GM18519 (cell line): ENCODE measurements at regions not wholly inside any gene's neighbourhood (a gene's known extent, or its start where the extent isn't known, plus 50 kb on each side); places are given as distances from the start of the nearest gene placed in this dataset.
"Not testable (repeated sequence)": the region's sequence is repeated elsewhere in the genome, so short reads cannot be mapped to it uniquely, and the experiment has no call there.

Experiments used
- ATAC-seq: cut with Tn5 transposase; IDR thresholded peaks from one replicate; pipeline ENCODE4 v1.9.1; 2021; ENCODE audit warnings: mild to moderate bottlenecking, moderate library complexity; ENCODE audit not compliant: unreplicated experiment, low FRiP score

DNA sequence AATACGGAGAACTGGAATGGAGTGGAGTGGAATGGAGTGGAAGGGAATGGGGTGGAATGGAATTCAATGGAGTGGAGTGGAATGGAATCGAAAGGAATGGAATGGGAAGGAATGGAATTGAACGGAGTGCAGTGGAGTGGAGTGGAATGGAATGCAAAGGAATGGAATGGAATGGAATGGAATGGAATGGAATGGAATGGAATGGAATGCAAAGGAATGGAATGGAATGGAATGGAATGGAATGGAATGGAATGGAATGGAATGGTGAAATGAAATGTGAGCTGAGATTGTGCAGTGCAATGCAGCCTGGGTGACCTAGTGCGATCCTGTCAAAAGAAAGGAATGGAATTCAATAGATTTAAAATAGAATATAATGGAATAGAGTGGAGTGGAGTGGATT, 357.3 kb upstream of the WSB1 start:
- not testable (repeated sequence) for ATAC-seq

DNA sequence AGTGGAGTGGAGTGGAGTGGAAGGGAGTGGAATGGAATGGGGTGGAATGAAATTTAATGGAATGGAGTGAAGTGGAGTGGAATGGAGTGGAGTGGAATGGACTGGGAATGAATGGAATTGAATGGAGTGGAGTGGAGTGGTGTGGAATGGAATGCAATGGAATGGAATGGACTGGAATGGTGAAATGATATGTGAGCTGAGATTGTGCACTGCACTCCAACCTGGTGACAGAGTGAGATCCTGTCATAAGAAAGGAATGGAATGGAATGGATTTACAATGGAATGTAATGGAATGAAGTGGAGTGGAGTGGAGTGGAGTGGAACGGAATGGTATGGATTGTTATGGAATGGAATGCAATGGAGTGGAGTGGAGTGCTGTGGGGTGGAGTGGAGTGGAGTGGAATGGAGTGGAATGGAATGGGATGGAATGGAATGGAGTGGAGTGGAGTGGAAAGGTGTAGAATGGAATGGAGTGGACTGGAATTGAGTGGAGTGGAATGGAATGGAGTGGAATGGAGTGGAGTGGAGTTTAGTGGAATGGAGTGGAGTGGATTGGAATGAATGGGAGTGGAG, 356.1 kb upstream of the WSB1 start:
- ATAC-seq = not testable (repeated sequence)

- not testable (repeated sequence) for ATAC-seq
Measured at GRCh38 chr17:26939755-26940154, 354.2 kb upstream of the WSB1 start.

GRCh38 chr17:26940587-26940986, 353.3 kb upstream of the WSB1 start:
- ATAC-seq = not testable (repeated sequence)

DNA sequence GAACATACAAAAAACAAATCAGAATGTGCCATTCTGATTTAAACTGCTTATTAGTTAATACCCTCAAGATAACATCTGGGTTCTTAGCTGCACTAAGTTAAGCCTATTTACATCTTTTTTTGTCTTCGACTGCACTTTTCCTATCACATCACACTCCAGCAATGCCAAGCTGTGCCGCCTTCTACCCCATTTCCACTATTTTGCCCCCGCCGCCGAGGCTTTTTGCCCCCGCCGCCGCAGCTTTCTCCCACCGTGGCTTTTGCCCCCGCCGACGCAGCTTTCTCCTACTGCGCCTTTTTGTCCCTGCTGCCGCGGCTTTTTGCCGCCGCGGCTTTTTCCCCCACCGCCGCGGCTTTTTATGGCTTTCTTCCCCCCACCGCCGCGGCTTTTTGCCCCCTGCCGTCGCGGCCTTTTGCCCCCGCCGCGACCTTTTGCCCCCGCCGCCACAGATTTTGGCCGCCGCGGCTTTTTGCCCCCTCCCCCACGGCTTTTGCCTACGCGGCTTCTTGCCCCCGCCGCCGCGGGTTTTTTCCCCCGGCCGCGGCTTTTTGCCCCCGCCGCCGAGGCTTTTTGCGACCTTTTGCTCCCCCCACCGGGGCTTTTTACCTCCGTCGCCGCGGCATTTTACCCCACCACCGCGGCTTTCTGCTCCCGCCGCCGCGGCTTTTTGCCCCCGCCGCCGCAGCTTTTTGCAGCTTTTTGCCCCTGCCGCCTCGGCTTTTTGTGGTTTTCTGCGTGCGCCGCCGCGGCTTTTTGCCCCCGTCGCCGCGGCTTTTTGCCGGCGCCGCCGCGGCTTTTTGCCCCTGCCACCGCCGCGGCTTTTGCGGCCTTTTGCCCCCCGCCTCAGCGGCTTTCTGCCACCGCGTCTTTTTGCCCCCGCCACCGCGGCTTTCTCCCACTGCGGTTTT, 331.4 kb upstream of the WSB1 start:
- ATAC-seq = no peak

DNA sequence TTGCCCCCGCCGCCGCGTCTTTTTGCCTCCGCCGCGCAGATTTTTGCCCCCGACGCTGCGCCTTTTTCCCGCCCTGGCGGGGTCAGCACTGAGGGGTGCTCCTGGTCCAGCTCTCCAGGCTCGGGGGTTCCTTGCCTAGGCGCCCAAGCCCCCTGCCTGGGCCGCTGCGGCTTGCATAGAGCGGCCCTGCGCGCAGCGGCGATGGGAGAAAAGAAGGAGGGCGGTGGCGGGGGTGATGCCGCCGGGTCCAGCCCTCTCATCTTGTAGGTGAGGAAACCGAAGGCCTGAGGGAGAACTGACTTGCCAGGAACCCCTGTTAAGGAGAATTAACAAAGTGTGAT, 330.8 kb upstream of the WSB1 start:
- ATAC-seq = no peak

- ATAC-seq = not testable (repeated sequence)
Measured at GRCh38 chr17:26965898-26966624, 327.9 kb upstream of the WSB1 start.

GRCh38 chr17:26966625-26967179, 327.2 kb upstream of the WSB1 start:
- not testable (repeated sequence) for ATAC-seq

DNA sequence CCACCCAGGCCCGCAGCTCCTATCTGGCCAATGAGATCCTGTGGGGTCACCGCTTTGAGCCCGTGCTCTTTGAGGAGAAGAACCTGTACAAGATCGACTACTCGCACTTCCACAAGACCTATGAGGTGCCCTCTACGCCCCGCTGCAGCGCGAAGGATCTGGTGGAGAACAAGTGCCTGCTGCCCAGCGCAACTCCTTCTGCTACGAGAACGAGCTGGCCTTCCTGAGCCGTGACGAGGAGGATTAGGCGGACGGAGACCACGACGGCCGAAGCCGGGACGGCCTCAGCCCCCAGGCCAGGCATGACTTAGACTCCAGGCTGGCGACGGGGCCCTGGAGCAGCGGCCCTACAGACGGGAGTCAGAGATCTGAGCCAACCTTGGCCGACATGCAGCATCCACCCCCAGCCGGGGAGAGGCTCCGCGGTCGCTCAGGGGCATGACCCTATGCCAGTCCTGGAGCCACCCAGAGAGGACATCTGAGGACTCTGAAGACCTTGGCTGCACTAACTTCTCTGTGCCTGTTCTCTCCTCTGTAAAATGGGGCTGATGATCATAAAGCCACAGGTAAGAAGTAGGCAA, 312.0 kb upstream of the WSB1 start:
- ATAC-seq = not testable (repeated sequence)

- ATAC-seq = not testable (repeated sequence)
Measured at GRCh38 chr17:26982563-26982962, 311.4 kb upstream of the WSB1 start.

DNA sequence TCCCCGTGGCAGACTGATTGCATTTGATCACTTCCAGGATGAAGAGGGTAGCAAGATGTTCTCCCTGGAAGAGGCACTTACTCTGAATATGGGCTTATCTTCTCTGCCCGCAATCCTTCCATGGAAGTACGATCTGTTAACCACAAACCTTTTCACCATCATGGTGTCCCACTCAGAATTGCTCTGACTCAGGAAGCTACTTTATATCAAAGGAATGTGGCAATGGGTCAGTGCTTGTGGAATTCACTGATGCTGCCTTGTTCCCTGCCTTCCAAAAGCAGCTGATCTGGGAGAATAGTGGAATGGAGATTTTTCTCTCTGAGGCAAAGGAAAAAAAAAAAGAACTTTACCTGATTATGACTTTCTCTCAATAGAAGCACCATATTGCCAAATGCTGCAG, 306.1 kb upstream of the WSB1 start:
- ATAC-seq = not testable (repeated sequence)

DNA sequence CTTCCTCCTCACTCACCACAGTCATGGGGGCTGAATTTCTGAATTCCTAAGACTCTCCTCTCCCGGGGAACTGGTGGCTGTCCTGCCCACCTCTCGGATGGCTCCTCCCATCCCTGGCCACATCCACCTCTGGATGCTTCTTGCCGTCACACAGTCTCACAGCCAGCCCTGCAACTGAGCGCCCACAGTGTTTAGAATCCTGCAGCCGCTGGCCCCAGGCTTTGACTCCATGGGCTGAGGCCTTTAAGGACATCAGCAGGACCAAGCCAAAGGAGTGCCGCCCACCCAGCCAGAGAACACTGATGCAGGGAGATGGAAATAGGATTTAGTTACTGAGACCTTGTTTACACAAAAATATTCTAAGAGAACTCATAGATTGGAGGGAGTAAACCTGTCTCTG, 299.3 kb upstream of the WSB1 start:
- ATAC-seq = not testable (repeated sequence)

GRCh38 chr17:26996146-26996916, 297.6 kb upstream of the WSB1 start:
- ATAC-seq = not testable (repeated sequence)

DNA sequence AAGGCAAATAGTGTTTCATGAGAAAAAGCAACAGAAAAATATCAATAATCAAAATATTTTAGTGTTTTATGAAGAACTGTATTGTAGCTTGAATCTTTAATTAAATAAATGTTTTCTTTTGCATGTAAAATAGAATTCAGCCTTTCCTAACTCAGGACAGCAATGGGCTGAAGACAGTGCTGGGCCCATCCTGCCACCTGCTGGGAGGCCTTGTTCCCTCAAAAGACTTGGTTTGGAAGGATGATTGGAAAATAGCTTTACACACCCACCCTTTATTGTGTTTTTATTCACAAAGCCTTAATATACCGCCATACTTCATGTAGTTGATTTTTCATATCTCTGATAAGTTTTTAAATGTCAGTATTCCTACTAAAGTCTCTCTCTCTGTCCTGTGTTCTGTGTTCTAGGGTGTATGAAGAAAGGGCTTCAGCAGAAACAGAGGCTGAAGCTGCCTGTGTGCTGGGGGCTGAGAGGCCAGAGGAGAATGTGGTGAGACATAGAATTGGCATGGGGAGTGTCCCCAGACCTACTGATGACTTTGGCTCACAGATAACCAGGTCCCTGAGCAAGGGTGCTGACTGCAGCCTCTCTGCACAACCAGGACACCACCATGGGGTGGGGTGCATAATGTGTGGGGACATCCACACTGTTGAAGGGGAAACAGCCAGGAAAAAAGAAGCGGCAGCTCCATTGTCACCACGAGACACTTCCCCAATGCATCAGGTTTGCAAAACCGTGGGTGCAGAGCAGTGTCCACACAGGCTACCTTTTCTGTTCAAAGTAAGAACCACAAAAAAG, 286.0 kb upstream of the WSB1 start:
- ATAC-seq = not testable (repeated sequence)

DNA sequence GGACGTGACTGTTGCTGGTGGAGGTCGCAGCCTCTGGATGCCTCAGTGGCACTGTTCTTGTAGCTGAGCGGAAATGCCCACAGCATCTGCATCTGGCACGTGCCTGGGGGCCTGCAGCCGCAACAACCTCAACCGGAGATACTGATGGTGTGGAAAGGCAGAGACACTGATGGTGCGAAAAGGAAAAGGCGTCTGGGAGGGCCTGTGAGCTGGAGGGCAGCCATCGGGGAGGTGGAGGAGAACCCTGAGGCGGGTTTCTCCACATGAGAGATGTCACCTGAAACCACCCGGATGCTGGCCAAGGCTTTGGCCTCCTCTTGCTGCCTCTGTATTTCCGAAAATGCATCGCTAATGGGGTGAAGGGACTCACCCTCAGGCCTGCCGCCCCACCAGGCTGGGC, 284.8 kb upstream of the WSB1 start:
- ATAC-seq = no peak

GRCh38 chr17:27010138-27010537, 283.8 kb upstream of the WSB1 start:
- ATAC-seq = not testable (repeated sequence)

- ATAC-seq = not testable (repeated sequence)
Measured at GRCh38 chr17:27030552-27030951, 263.4 kb upstream of the WSB1 start.

DNA sequence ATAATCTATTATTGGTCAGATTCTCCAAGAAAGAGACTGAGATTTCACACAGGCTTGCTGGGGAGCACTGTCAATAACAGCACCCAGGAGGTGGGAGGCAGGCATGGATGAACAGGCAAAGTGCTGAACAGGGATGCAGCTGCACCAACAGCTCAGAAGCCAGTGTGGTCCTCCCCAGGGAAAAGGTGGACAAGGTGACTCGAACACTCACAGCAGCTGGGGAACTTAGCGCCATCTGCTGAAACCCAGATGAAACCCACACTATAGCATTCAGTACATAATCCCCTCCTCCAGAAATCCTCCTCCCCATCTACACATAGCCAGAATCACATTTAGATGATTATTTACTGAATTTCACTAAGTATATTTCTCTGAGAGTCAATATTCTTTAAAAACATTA, 255.2 kb upstream of the WSB1 start:
- ATAC-seq = no peak

- not testable (repeated sequence) for ATAC-seq
Measured at GRCh38 chr17:27045039-27045438, 248.9 kb upstream of the WSB1 start.
